ENCODE measurements at regions not wholly inside any gene's neighbourhood (a gene's known extent, or its start where the extent isn't known, plus 50 kb on each side); places are given as distances from the start of the nearest gene placed in this dataset.

GRCh38 chr2:217399291-217399690, 539.4 kb upstream of the TNP1 start:
- no peak for DNase-seq
- Mint-ChIP-seq H3K4me1 (ENCODE audit: low read depth, unreplicated experiment) (peaks cover 1% of the 10 kb centered on the region), H3K9me3 (ENCODE audit: unreplicated experiment) (peaks cover 6% of the 10 kb centered on the region), H3K27me3 (ENCODE audit: unreplicated experiment) (peaks cover 8% of the 10 kb centered on the region), H3K4me3 (ENCODE audit: unreplicated experiment) (no peak overlapping the region), H3K27ac (ENCODE audit: unreplicated experiment) (no peak overlapping the region), H3K36me3 (ENCODE audit: unreplicated experiment) (no peaks in the 10 kb centered on the region)
- no peak for TF ChIP-seq CTCF (IDR thresholded peaks at IDR 0.05; ENCODE audit: partially characterized antibody, unreplicated experiment)

- no peak overlapping the region for H3K27ac Mint-ChIP-seq (ENCODE audit: unreplicated experiment)
- H3K4me3 Mint-ChIP-seq (ENCODE audit: unreplicated experiment): no peak overlapping the region
- TF ChIP-seq CTCF (IDR thresholded peaks at IDR 0.05; ENCODE audit: partially characterized antibody, unreplicated experiment): no peak
These were observed 539.0 kb upstream of the TNP1 start for GRCh38 chr2:217398860-217399259.

GRCh38 chr2:217398101-217398500, 538.2 kb upstream of the TNP1 start:
- no peak for TF ChIP-seq CTCF (IDR thresholded peaks at IDR 0.05; ENCODE audit: partially characterized antibody, unreplicated experiment)
- Mint-ChIP-seq H3K36me3 (ENCODE audit: unreplicated experiment) (no peaks in the 10 kb centered on the region), H3K27me3 (ENCODE audit: unreplicated experiment) (peaks cover 6% of the 10 kb centered on the region), H3K4me3 (ENCODE audit: unreplicated experiment) (no peak overlapping the region), H3K9me3 (ENCODE audit: unreplicated experiment) (peaks cover 6% of the 10 kb centered on the region), H3K27ac (ENCODE audit: unreplicated experiment) (no peak overlapping the region), H3K4me1 (ENCODE audit: low read depth, unreplicated experiment) (peaks cover 1% of the 10 kb centered on the region)
- no peak for DNase-seq

More at GRCh38 chr2:217398860-217399259, 539.0 kb upstream of the TNP1 start:
- no peaks in the 10 kb centered on the region for H3K36me3 Mint-ChIP-seq (ENCODE audit: unreplicated experiment)
- peaks cover 6% of the 10 kb centered on the region for H3K9me3 Mint-ChIP-seq (ENCODE audit: unreplicated experiment)
- DNase-seq: no peak
- H3K27me3 Mint-ChIP-seq (ENCODE audit: unreplicated experiment): peaks cover 6% of the 10 kb centered on the region
- H3K4me1 Mint-ChIP-seq (ENCODE audit: low read depth, unreplicated experiment): peaks cover 1% of the 10 kb centered on the region

DNA sequence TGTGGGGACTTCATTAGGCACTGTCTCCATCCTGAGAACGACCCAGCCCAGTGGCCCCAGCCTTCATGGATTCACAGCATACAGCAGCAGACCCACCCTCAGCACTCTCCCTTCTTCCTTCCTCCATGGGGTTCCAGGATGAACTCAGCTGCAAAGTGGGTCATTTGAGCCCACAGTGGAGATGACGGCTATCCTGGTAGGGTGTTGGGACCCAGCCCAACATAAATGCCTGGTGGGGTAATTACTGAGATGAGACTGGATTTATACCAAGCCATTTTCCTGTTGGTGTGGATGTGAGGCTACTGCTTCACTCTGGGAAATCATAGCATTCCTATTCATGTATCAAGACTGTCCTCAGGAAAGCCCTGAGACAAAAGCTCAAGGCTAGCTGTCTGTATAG, 536.7 kb upstream of the TNP1 start:
- TF ChIP-seq CTCF (IDR thresholded peaks at IDR 0.05; ENCODE audit: partially characterized antibody, unreplicated experiment): no peak
- H3K9me3 Mint-ChIP-seq (ENCODE audit: unreplicated experiment): peaks cover 5% of the 10 kb centered on the region
- no peak for DNase-seq
- no peaks in the 10 kb centered on the region for H3K36me3 Mint-ChIP-seq (ENCODE audit: unreplicated experiment)
- no peaks in the 10 kb centered on the region for H3K4me1 Mint-ChIP-seq (ENCODE audit: low read depth, unreplicated experiment)
- H3K27me3 Mint-ChIP-seq (ENCODE audit: unreplicated experiment): peaks cover 4% of the 10 kb centered on the region
- H3K4me3 Mint-ChIP-seq (ENCODE audit: unreplicated experiment): no peak overlapping the region
- H3K27ac Mint-ChIP-seq (ENCODE audit: unreplicated experiment): no peak overlapping the region

GRCh38 chr2:217396165-217396564, 536.3 kb upstream of the TNP1 start:
- Mint-ChIP-seq H3K9me3 (ENCODE audit: unreplicated experiment) (peaks cover 6% of the 10 kb centered on the region), H3K4me1 (ENCODE audit: low read depth, unreplicated experiment) (no peaks in the 10 kb centered on the region), H3K4me3 (ENCODE audit: unreplicated experiment) (no peak overlapping the region), H3K27ac (ENCODE audit: unreplicated experiment) (no peak overlapping the region), H3K27me3 (ENCODE audit: unreplicated experiment) (peaks cover 1% of the 10 kb centered on the region), H3K36me3 (ENCODE audit: unreplicated experiment) (no peaks in the 10 kb centered on the region)
- TF ChIP-seq CTCF (IDR thresholded peaks at IDR 0.05; ENCODE audit: partially characterized antibody, unreplicated experiment): no peak
- no peak for DNase-seq

Data from glutamatergic neuron (in vitro differentiated cells).